Hepatocyte (in vitro differentiated cells): ENCODE measurements at regions not wholly inside any gene's neighbourhood (a gene's known extent, or its start where the extent isn't known, plus 50 kb on each side); places are given as distances from the start of the nearest gene placed in this dataset.

Experiments
- EZH2 ChIP-seq: fragments of 200-600 bp; sonication (generic); IDR thresholded peaks from 2 replicates; pipeline ENCODE4 v1.6.1; 2016; ENCODE audit warnings: antibody characterized with exemption, mild to moderate bottlenecking, borderline replicate concordance
- EZH2phosphoT487 ChIP-seq: fragments of 200-600 bp; sonication (generic); IDR thresholded peaks from one replicate; pipeline ENCODE4 v1.6.1; 2018; ENCODE audit warnings: antibody characterized with exemption, mild to moderate bottlenecking, low read depth, moderate library complexity; ENCODE audit not compliant: unreplicated experiment, severe bottlenecking
- TF ChIP-seq, protein P1 (sequence below): fragments of 200-600 bp; sonication (generic); IDR thresholded peaks from 2 replicates; pipeline ENCODE4 v1.5.1; 2016; ENCODE audit warnings: antibody characterized with exemption, mild to moderate bottlenecking; ENCODE audit not compliant: poor library complexity

DNA sequence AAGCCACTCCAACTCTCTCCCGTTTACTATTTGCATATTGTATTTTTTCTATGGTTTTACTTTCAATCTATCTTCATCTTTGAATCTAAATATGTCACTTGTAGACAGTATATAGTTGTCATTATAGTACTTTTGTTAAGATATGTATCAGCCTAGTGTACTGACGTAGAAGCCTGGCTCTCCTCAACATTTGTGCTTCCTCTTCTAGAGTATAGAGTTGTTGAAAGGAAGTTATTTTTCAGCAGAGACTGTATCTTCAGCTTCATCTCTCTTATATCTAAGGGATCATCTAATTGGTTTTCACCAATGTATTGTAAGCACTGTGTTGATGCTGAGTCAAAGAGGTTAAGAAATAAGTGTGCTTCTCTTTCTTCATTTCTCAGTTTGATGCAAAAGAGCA, 192.8 kb downstream of the LMO4 start:
- TF ChIP-seq EZH2 (no peak), EZH2phosphoT487 (no peak)
- TF ChIP-seq, protein P1, sequence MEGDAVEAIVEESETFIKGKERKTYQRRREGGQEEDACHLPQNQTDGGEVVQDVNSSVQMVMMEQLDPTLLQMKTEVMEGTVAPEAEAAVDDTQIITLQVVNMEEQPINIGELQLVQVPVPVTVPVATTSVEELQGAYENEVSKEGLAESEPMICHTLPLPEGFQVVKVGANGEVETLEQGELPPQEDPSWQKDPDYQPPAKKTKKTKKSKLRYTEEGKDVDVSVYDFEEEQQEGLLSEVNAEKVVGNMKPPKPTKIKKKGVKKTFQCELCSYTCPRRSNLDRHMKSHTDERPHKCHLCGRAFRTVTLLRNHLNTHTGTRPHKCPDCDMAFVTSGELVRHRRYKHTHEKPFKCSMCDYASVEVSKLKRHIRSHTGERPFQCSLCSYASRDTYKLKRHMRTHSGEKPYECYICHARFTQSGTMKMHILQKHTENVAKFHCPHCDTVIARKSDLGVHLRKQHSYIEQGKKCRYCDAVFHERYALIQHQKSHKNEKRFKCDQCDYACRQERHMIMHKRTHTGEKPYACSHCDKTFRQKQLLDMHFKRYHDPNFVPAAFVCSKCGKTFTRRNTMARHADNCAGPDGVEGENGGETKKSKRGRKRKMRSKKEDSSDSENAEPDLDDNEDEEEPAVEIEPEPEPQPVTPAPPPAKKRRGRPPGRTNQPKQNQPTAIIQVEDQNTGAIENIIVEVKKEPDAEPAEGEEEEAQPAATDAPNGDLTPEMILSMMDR: no peak
